ENCODE measurements at regions not wholly inside any gene's neighbourhood (a gene's known extent, or its start where the extent isn't known, plus 50 kb on each side); places are given as distances from the start of the nearest gene placed in this dataset.

DNA sequence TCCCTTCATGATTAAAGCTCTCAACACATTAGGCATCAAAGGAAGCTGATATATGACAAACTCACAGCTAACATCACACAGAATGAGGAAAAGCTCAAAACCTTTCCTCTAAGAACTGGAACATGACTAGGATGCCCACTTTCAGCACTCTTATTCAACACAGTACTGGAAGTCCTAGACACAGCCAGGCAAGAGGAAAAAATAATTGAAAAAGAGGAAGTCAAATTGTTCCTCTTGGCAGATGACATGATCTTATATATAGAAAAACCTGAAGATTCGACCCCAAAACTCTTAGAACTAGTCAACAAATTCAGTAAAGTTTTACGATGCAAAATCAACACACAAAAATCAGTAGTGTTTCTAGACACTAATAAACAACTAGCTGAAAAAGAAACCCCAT is 144.3 kb upstream of the NREP start:
- no peak for DNase-seq (ENCODE audit: low read depth)

DNA sequence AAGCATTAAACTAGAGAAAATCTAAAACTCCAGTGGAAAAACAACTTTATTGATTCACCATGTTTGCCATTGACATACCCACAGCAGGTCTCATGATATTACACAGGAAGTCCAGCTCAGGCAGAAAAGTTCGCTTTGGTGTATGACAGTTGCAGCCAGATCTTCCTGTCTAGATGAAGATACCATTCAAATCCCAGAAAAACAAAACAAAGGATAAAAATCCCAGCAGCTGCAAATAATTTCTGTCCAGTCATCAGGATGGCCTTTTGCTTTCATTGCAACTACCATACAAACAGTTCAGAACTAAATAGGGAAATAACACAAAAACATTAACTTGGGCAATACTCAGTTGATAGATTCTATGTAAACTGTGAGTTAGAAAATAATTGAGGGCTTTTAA is 136.0 kb upstream of the NREP start:
- peak; percentile 63 for DNase-seq (ENCODE audit: low read depth)

DNA sequence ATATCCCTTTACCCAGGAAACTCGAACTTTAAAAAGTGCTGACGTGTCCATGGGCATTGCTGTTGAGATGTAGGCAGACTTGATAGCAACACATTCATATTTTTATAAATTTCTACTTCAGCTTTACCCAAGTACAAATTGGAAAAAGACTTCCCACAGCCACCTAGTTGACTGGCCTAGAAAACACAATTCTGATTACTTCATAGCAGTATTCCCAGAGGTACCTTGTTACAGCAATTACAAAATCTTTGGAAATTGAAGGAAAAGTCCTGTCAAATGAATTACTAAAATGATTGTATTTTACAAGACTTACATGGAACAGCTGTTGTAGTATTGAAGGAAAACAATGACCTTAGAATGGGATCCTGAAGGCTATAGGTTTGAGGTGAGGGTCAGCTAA is 130.7 kb upstream of the NREP start:
- DNase-seq (ENCODE audit: low read depth) = no peak

DNA sequence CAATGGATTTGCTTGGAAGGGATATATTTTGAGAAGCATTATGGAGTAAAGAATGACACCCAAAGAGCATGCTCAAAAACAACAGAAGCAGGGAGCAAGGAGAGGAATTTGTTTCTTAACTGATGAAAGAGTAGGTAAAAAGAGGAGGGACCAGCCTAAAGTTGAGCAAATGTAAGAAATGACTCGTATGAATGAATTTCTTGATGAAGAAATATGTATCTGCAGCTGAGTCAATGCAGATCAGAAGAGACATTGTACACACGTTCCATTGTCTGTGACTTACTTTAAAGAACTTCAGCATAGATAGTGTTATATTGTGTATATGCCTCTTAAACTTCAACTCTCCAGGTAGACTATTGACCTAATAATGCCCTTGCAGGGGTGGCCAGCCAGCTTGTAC is 112.7 kb upstream of the NREP start:
- no peak for DNase-seq (ENCODE audit: low read depth)

DNA sequence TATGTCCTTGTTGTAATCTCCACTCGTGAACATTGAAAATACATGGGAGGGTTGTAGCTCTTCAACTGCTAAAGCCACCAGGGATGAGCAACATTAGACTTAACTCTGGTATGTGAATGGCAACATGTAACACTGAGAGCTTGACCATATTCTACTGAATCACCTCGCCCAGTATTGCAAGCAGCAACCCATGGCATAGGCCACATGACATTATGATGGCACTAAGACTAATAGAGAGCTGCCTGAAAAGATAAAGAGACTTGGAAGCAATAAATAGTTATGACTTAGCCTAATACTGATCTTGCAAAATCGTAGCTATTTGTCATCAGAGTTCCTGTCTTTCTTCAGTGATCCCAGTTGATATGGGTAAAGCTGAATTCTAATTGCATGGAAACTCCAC is 108.4 kb upstream of the NREP start:
- DNase-seq (ENCODE audit: low read depth) = no peak

DNA sequence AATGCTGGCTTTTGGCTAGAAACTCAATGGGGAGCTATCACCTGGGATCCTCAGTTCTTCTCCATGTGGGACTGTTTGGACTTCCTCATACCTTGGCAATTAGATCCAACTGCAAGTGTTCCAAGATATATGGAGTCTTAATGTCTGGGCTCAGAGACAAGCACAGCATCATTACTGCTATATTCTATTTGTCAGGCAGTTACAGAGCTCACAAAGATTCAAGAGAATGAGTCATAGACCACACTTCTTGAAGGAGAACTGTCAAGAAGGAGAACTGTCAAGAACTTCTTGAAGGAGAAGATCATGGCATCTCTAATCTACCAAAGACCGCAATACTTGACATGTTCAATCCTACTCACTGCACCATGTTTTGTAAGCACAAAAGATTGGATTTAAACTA is 106.8 kb upstream of the NREP start:
- no peak for DNase-seq (ENCODE audit: low read depth)

DNA sequence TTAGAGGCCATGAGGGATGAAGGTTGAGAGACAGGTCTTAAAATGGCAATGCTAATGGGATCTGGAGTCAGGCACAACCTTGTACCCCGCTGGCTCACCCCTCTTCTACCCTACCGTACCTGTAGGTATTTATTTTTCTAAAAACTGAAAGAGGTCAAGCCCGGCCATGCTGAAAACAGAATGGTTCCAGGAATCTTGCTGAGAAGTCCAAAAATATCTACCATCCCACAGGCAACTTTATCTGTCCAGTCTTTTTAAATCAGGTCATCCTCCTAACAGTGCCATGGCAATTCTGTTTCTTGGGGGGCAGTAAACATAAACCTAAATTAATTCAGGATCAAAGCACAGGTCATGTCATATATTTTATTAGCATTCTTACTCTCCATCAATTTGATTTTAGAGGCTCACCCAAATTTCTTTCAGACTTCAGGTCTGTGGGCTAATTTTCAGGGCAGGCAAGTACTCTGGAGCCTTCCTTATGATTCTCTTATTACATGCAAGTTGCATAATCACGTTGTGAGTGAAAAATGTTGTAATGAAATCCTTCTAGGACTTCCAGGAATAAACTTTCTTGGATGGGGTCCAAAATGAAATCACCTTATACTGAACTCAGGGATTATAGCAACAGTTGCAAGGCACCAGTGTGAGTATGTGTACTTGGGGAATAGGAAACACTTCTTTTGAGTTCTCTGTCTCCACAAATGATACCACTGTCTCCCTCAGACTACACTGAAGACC is 102.7 kb upstream of the NREP start:
- peak; percentile 80 for DNase-seq (ENCODE audit: low read depth)

DNA sequence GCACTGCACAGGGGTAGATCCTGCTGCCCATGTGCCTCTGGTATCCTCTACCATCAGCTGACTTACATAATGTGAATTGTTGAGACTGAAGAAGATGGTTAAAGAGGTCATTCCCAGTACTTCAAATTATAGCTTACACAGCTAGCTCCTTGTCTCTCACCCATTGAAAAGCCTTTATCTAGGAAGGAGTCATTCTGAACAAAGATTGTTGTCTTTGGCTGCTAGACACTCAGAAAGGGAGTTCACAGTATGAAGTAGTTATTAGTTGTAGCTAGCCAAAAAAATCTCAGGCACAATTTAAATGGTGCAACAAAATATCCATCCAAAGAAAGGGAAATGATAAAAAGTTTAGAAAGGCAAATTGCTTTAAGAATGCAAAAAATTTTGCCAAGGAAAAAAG is 102.0 kb upstream of the NREP start:
- no peak for DNase-seq (ENCODE audit: low read depth)

DNA sequence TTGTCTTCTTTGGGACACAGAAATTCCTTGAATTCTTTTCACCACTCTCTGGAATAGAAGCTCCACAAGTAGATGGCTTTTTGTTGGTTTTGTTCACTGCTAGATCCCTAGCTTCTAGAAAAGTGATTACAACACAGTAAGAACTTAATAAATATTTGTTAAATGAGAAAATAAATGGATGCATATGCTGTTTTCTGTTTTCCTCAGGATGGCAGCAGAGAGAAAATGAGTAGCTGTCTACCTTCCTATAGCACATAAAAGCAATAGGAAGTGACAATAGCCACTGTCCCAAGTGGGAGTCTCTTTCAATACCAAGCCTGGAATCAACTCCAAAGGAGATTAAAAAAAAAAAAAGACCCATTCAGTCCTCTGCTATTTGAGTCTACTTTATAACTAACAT is 100.6 kb upstream of the NREP start:
- DNase-seq (ENCODE audit: low read depth) = no peak

DNA sequence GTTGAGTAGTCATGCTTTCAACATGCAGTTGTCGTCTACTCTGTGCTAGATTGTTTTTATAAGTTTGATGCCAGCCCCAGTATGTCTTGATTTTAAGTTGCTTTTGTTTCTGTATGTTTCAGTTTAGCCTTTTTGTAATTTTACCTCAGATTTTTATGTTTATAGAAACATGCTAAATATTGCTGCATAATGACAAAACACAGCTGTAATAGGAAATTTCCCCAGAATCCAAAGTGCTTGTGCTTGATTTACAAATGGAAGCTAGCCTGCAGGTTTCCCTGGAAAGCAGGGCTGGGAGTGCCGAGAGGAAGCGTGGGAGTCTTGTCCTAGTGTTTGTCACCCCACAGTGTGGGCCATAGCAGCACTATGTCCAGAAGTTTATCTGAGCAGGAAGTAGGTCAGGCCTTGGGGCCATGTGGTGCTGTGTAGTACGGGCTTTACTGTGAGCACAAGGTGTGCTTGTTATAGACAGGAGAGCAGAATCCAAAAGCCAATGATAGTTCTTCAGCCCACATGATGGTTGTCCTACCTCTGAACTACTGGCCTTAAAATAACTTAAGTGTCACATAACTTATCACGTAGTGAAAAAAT is 100.0 kb upstream of the NREP start:
- no peak for DNase-seq (ENCODE audit: low read depth)

DNA sequence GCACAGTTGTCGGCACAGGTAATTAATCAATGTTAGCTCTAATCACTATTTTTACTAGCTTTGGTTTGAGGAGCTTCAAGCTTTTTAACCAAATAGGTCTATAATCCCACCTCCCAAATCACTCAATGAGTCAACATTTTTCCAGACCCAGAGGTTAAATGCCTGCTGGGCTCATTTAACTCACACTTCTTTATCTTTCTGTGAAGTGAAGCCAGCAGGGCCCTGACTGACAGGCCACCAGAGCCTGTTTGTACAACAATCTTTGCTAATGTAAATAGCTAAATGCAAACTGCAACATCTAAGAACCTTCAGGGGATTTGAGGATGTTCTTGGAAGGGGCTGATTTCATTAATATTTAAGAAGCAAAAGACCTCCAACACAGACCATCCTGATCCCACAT is 98.4 kb upstream of the NREP start:
- DNase-seq (ENCODE audit: low read depth) = no peak

DNA sequence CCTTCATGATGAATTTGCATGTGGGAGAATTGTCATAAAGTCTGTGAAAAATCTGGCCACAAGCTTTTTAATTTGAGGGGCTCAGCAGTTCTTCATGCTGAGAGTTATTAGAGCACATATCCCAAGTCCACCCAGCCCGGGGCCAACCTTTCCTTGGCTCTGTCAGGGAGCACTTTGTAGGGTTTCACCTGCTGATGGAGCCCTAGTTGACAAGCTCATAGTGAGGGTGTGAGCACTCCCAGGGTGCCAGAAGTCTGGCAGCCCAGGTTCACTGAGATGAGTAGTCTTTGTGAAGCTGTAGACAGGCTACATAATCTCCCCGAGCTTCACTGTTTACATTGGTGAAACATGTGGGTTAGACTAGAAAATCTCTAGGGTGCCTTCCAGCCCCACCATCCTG is 97.2 kb upstream of the NREP start:
- no peak for DNase-seq (ENCODE audit: low read depth)

DNA sequence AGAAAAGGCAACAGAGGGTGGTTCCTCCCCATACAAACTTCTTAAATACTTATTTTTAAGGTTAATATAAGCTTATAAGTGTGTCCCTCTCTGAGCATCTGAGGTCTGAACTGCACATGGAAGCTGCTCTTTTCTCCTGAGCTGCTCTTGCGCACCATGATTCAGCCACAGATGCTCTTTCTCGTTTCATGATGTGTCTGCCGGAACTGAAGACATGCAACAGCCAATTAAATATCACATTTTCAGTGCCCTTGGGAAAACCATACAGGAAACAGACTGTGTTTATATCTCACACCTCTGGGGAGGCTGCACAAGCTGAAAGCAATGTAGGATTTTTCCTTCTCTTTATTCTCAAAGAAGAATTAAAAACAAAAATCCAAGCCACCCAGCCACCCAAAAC is 96.8 kb upstream of the NREP start:
- no peak for DNase-seq (ENCODE audit: low read depth)

DNA sequence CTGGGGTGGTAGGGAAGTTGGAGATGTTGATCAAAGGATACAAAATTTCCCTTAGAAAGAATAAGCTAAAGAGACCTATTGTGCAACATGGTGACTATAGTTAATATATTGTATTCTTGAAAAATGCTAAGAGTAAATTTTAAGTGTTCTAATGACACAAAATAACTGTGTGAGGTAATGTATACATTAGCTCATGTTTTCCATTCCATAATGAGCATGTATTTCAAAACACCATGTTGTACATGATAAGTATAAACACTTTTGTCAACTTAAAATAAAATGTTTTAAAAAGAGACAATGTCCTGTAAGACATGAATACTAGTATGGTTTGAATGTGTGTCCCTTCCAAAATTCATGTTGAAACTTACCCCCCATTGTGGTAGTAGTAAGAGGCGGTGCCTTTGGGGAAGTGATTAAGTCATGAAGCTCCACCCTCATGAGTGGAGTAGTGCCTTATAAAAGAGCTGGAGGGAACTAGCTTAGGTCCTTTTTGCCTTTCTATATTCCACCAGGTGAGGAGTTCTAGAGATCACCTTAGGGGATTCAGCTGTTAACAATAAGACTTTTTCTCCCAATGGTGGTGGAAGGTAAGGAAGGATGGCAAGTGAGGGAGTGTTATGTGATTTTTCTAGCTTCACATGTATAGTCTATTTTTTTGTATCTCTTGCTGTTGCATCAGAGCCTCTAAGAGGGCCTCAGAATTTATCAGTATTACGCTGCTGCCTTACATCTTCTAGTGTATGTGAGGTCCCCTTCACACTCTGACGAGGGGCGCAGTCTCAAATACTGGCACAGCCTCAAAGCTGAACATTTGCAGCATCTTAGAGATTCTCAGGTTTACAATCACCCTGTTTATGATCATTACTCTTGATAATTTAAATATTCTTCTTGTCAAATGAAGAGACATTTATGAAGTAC is 94.9 kb upstream of the NREP start:
- DNase-seq (ENCODE audit: low read depth) = no peak

DNA sequence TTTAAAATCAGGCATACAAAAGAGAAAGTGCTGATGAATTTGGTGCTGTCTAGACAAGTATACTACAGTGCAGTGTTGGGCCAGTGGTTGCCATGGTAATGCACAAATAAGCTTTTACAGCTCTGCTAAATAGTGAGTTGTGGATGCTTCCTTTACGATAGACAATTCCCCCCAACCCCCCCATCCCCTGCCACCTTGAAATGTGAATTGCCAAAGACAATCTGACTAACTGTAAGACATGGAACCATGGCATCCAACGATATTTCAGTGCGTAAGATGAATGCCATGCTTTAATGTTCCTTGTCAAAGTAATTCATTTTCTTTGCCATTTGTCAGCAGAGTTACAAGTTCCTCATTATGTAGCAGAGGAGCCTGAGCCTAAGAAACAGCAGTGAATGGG is 91.5 kb upstream of the NREP start:
- DNase-seq (ENCODE audit: low read depth) = peak; percentile 5

DNA sequence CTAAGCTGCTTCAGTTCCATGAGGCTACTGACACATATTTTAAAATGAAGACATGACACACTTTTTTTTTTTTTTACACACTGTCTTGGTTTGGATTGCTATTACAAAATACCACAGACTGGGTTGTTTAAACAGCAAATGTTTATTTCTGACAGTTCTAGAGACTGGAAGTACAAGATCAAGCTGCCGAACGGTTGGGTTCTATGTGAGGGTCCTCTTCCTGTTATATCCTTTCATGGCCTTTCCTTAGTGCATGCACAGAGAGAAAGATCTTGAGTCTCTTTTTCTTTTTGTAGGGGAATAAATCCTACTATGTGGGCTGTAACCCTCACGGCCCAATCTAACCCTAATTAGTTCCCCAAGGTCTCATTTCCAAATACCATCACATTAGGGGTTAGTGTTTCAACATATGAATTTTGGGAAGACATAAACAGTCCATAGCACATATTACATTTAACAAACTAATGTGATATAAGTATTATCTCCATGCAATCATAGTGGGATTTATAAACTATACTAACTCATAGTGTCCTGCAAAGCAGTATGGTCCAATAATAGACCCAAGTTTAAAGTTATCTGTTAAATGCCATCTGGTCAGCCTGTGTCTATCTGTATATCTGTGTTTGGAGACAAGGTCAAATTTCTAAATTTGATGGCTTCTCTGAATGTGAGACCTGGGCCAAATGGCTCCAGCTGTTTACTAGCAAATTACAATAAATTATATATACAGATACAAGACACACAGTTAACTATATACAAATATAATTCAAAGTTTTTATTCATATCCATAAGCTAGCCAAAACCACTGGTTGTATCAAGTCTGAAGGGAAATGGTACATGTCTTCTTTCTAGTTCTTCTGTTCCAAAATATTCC is 90.3 kb upstream of the NREP start:
- no peak for DNase-seq (ENCODE audit: low read depth)

DNA sequence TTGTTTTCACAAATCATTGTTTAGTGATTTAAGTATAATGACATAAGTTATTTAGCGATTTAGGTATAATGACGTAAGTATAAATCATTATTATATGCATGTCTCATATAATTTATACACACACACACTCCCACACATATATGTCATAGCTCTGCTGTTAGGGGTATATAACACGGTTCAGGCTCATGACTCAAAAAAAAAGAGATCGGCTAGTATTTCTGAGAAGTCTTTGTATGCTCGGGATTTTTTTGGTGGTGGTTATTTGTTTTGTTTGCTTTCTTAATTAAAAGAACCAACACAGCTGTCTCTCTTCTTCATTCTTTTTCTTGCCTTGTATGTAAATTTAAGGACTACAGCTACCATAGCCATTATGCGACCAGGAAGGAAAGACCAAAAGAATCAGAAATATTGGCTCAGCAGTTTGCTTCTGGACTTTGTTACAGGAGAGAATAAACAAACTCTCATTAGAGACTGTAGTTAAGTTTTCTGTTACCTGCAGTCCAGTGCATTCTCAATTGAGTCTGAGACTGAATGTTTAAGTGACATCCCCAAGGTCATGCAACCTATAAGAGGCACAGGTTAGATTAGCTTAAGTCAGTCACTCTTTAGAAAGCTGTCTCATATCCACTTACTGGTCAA is 83.2 kb upstream of the NREP start:
- DNase-seq (ENCODE audit: low read depth) = no peak

DNA sequence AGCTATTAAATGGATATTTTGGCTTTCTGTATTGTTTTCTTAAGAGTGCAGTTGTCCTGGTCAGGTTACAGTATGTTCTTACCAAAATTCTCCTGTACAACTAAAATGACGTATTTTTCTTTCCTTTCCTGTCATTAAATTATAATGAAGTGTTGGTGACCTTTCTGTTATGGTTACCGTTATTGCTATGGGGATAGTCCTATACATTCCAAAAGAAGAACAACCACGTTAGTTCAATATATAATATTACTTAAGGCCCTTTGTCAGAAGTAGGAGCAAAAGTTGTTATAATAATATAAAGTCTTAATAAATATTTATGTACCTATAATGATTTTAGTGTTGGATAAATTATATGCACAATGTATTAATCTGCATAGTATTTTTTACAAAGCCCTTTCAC is 82.4 kb upstream of the NREP start:
- no peak for DNase-seq (ENCODE audit: low read depth)

DNA sequence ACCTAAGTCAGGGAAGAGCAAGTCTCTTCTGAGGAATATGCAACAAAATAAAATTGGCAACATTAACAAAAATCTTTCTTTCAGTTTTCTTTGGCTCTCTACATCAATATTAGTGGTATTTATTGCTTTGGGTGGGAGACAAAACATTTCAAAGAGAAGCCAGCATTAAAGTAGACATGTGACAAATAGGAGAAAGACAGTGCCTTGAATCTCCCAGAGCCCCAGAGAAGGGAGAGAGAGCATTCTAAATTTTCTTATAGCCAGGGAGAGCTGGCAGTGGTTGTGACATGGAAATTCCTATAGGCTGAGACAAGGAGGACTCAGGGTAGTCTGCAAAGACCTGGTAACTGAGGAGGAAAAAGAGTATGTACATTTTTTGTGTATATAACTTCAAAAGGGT is 79.4 kb upstream of the NREP start:
- no peak for DNase-seq (ENCODE audit: low read depth)

DNA sequence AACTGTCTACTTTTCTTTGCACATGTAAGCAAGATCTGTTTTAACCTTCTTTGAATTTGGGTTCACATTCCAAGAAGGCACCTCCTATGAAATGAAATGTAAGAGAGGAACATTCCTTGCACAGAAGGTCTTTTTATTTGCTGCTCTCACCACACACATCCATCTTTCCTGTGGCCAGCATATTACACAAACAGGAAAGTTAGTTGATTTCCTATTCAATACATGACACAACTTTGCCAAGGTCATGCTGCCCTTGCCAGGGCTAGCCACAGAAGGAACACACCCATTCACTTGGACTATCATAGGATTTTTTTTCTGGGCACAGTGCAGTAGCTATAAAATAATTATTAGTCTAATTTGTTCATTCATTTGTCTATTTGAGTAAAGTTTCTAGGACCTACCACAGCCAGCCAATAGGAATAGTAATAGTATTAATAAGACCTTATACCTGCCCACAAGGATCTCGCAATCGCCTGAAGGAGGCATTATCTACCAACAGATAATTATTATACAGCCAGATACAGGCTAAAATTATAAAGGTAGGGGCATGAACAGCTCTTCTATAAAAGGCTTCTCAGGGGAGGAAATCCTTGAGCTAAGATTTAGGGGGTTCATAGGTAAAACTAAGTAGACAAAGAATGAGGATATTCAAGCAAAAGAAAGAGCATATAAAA is 78.1 kb upstream of the NREP start:
- no peak for DNase-seq (ENCODE audit: low read depth)

All from myocyte (in vitro differentiated cells).